ENCODE measurements at regions not wholly inside any gene's neighbourhood (a gene's known extent, or its start where the extent isn't known, plus 50 kb on each side); places are given as distances from the start of the nearest gene placed in this dataset.

DNA sequence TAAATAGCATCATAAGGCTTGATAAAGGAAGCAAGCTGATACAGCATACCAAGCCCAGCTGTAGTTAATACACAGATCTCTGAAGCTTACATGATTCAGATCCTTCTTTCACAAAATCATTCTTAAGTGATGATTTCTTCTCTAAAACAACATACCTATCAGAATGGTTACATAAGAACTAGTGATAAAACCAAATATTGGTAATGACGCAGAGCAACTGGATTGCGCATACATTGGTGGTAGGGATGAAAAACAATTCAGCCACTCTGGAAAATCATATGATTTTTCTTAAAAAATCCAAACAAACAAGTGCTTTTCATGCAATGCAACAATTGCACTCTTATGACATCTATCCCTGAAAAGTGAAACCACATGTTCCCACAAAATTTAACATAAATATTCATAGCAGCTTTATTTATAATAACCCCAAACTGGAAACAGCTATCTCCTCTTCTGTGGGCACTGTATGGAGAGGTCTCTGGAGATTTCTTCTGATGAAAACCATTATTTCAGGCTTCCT, 153.6 kb upstream of the DSEL start:
- no peak overlapping the region for H3K4me3 ChIP-seq (ENCODE audit: low read length)
- no peak for DNase-seq (ENCODE audit: low read depth, low spot score)

DNA sequence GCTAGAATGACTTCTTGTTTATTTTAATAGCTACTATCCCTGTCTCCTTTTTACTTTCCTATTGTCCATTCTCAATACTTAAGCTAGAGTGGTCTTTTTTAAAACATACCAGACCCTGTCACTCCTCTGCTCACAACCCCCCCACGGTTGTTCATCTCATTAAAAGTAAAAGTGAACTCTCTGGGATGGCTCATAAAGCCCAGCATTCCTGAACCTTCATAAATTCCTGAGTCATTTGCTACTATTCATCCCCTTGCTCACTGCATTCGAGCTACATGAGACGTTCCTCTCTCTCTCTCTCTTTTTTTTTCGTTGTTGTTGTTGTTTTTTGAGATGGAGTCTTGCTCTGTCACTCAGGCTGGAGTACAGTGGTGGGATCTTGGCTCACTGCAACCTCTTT, 148.7 kb upstream of the DSEL start:
- H3K4me3 ChIP-seq (ENCODE audit: low read length), result no peak overlapping the region
- no peak for DNase-seq (ENCODE audit: low read depth, low spot score)

DNA sequence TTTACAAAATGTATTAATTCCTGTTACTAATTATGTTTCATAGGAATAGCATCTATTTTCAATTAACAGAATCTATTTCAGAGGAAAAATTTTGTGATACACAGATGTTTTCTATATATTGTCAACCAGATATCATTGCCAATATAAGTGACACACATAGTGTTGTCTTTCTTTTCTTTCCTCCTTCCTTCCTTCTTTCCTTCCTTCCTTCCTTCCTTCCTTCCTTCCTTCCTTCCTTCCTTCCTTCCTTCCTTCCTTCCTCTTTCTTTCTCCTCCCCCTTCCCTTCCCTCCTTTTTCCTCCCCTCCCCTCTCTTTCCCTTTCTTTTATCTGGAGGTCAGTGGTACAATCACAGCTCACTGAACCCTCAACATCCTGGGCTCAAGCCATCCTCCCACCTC, 146.5 kb upstream of the DSEL start:
- no peak for DNase-seq (ENCODE audit: low read depth, low spot score)
- no peak overlapping the region for H3K4me3 ChIP-seq (ENCODE audit: low read length)

DNA sequence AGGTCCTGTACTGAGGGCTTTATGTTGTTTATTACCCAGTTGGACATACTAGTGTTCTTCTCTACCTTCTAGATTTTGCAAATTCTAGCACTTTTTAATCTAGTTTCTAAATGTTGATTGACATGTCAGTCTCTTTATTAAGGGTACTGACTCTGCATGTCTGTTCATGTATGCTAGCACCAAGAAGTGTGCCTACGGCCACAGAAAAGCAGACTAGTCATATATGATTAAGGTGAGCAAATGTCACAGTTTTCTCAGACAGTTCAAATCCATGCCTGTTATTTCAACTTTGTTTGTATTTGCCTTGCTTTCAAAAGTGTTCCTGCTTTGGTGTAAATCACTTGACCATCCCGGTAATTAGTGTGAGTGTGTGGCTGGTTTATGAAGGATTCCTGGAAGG, 145.0 kb upstream of the DSEL start:
- DNase-seq (ENCODE audit: low read depth, low spot score), result no peak
- H3K4me3 ChIP-seq (ENCODE audit: low read length), result no peak overlapping the region

DNA sequence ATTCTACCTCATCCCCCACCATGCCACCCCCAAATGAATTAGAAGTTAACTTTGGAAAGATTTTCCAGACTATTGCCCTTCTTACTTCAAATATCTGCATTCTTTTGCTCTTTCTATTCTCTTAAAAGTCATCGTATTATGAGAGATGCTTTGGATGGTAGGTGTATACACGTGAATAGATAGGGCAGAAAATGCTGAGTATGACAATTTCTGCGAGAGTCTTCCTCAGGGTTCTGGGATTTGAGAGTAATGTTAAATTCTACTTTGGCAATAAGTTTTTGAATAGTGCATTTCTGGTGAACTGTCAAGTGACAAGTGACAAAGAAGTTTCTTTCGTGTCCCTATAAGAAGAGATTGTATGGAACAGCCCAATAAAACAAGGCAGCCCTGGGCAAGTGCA, 137.6 kb upstream of the DSEL start:
- no peak for DNase-seq (ENCODE audit: low read depth, low spot score)
- no peak overlapping the region for H3K4me3 ChIP-seq (ENCODE audit: low read length)

DNA sequence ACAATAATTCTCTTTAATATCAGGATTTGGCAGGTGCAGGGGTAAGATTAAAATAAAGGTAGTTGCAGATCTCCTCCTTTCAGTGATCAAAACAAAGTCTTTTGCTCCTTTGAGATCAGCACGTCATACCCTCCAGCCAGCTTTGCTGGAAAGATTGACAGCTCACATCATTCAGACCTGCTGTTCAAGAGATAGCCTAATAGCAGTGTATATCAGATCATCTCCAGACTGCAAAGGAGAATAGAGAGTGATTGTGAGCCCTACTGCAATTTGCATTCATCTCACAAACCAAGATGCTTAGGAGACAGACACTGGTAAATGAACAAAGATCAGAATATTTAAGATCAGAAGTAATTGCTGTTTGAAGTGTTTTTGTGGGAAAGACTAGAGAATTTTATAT, 135.8 kb upstream of the DSEL start:
- no peak for DNase-seq (ENCODE audit: low read depth, low spot score)
- no peak overlapping the region for H3K4me3 ChIP-seq (ENCODE audit: low read length)

DNA sequence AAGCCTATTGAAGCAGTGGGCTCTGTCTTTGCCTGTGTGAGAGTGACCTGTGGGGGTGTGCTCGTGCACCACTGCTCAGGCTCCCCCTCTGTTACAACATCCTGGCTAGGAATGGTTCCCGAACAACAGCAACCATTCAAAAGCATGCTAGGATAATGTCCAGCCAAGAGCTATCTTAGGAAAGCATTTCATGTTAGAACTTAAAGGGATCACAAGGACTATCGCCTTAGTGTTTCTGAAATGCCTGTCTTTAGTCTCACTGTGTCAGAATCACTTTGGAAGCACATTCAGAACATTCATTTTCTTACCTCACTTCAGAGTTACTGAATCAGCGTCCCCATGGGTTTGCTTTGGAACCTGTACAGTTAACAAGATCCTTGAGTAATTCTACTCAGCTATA, 134.9 kb upstream of the DSEL start:
- H3K4me3 ChIP-seq (ENCODE audit: low read length), result no peak overlapping the region
- DNase-seq (ENCODE audit: low read depth, low spot score), result no peak

DNA sequence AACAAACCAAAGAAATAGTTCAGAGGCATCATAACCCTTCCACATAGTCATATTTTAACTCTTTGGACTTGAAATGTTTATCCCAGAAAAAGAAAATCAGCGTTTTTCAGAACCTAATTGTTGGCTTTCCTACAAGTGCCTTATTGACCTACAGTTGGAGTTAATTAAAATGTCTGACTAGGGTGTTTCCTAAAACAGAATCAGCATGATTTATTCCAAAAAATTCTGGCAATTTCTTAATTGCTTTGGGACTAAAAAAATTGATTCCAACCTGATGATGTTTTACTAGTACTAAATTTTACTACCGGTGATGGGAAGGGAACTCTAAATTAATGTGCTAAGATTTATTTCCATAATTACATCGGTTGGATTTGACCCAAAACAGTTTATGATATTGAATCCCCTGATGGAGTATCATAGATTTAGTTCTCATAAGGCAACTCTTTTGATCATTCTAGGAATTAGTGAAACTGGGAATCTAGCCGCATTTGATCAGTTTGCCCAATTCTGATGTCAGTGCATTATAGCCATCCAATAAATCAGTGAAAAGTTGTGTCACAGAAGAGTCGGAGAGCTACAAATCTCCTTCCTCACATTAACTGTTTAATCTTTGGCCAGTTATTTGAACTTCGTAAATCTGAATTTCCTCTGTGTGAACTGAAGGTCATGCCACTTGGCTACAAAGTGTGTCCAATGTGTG, 134.3 kb upstream of the DSEL start:
- H3K4me3 ChIP-seq (ENCODE audit: low read length), result no peak overlapping the region
- no peak for DNase-seq (ENCODE audit: low read depth, low spot score)

DNA sequence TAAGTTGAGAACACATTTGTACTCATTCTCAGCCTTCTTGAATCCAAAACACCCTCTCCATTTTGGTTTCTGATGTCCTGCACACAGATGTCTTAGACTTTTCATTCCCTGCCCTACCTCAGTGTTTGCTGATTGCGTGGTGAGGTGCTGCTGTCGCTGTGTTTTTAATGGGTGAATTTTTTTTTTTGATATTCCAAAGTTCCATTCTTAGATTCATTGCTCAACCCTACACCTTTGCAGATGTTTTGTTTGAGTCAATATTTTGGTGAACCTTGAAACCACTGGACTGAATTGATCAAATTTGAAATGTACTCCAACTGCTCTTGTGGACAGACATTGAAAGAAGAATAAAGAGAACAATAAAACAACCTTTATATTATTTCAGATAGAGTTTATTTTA, 130.4 kb upstream of the DSEL start:
- no peak overlapping the region for H3K4me3 ChIP-seq (ENCODE audit: low read length)
- no peak for DNase-seq (ENCODE audit: low read depth, low spot score)

DNA sequence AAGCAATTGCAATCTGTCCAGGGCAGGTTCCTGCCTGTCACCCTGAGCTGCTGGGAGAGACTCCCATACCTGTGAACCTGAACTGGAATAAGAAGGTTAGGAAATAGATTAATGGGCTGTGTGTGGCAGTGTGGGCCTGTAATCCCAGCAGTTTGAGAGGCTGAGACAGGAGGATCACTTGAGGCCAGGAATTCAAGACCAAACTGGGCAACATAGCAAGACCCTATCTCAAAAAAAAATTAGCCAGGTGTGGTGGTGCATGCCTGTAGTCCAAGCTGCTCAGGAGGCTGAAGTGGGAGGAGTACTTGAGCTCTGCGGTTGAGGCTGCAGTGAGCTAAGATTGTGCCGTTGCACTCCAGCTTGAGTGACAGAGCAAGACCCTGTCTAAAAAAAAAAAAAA, 127.7 kb upstream of the DSEL start:
- no peak for DNase-seq (ENCODE audit: low read depth, low spot score)
- H3K4me3 ChIP-seq (ENCODE audit: low read length), result no peak overlapping the region

DNA sequence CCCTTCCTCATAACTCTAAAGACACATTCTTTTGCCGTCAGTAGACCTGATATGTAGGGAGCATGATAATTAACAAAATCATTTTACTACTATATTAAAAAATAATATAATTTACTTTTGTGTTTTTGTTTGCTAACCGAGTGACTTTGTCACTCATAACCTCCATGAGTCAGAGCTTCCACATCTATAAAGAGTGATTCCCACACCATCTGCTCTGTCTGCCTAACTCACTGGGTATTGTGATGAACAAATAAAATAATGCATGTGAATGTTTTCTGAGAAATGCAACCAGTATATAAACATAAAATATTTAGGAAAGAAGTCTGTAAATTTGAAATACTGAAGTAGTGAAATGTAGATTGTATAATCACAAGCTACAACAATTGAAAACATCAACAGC, 123.4 kb upstream of the DSEL start:
- no peak for DNase-seq (ENCODE audit: low read depth, low spot score)
- H3K4me3 ChIP-seq (ENCODE audit: low read length), result no peak overlapping the region

DNA sequence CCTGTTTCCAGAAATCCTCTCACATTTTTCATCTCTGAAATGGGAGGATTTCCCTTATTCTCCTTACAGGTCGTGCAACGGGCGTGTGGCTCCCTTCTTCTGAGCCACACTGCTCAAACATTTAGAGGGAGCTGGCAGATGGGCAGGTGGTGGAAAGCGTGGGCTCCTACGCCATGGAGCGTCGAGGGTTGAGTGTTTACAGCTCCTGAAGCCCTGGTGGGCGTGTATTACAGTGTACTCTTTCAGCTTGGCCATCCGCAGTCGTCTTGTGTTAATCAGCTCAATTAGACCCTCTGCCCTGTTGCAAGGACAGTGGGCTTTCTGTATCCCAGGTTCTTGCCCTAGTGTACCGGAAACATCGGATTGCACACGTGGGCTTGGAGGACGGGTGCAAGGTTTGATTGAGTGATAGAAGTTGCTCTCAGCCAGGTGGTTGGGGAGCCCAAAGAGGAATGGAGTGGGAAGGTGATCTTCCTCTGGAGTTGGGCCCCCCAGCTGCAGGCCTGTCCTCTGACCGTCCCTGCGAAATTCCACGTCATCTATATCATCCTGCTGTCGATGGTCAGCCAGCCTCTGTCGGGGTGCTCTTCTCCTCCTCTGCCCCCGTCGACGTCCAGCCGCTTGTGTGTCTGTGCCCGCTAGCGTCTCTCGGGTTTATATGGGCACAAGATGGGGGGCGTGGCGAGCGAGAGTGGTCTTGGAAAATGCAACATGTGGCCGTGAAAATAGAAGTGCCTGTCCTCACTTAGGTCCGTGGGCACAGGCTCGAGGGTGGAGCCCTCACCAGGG, 120.3 kb upstream of the DSEL start:
- DNase-seq (ENCODE audit: low read depth, low spot score), result no peak
- no peak overlapping the region for H3K4me3 ChIP-seq (ENCODE audit: low read length)

DNA sequence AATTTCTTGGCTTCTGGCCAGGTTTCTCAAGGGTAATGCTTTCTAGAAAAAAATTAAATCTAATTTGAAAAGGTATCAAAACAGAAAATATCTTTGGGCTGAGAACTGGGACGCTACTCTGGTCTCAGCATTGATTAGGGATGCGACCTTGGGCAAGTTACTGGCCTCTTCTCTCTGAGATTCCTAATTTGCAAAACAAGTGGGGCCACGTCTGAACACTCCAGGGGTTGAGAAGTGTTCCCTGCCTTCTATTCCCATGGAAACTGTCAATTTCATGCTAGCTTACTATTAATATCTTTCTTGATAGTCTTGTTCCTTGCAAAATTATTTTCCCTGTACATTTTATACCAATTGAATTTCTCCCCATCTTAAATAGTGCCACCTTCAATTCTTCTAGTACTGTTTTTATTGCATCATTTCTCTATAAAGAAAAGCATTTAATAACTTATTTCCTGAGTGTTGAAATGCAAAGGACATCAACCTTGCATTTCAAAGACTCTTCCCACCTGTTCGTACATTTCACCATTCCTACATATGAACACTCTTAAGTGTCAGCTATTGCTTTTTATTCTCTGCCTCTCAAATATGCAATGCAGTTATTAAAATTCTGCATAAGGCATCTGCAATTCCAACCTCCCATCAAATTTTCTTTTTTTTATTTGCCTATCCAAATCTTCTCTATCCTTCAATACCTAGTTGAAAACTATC, 118.3 kb upstream of the DSEL start:
- no peak for DNase-seq (ENCODE audit: low read depth, low spot score)
- no peak overlapping the region for H3K4me3 ChIP-seq (ENCODE audit: low read length)

DNA sequence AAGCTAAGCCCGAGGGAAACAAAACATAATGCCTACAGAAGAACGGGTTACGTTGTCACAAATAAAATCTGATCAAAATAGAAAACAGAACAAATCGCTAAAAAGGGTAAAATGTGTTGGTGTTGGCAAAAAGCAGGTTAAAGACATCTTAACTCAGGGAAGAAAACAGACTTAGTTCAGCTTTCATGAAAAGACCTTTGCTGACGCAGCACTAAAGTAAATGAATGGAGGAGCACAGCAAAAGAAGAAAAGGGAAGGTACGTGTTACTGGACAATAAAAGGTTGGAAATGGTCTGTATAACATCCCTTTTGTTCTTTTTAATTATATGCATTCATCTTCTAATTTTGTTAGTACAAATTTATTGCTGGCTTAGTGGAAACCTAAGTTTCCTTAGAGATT, 117.4 kb upstream of the DSEL start:
- no peak overlapping the region for H3K4me3 ChIP-seq (ENCODE audit: low read length)
- DNase-seq (ENCODE audit: low read depth, low spot score), result no peak

DNA sequence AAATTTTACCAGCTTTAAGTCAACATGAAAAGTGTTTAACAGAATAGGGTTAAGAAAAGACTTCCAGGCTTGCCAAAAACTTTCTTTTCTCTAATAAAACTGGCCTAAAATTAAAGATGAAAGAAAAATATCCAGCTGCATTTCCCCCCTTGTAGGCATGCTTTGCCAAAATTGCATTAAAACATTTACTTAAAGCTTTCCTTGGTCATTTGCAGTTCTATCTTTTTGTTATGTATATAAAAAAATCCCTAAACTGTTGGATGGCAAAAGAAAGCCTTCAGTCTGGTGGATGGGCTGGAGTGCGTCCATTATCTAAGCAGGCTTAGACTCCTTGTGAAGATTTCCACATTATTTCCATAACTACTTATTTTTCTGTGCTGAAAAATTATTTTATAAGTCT, 105.4 kb upstream of the DSEL start:
- DNase-seq (ENCODE audit: low read depth, low spot score), result no peak
- no peak overlapping the region for H3K4me3 ChIP-seq (ENCODE audit: low read length)

DNA sequence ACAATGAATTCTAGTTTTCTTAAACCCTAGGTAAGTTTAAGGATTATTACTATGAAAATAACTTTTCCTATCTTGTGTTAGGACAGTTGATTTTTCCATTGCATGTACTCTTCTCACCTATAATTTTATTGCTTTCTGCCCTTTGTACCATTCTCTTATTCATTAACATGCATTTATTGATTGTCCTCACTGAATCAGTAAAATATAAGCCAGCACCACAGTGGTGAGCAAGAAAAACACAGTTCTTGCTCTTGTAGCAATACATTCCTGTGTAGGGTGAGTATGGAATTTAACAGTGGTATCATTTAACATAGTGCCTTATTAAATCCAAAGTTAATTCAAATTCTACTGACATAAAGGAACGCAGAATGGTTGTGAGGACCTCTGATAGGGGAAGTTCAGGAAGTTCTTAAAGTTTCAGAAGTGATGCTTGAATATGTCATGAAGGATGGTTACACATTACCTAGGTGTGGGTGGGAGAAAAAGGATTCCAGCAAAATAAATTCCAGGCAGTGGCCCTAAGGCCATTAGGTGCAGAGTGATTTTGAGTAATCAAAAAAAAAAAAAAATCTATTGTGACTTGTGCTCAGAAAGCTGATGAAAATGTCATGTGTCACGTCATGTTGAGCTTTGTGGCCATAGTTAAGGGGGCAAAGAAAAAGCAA, 104.7 kb upstream of the DSEL start:
- H3K4me3 ChIP-seq (ENCODE audit: low read length), result no peak overlapping the region
- no peak for DNase-seq (ENCODE audit: low read depth, low spot score)

DNA sequence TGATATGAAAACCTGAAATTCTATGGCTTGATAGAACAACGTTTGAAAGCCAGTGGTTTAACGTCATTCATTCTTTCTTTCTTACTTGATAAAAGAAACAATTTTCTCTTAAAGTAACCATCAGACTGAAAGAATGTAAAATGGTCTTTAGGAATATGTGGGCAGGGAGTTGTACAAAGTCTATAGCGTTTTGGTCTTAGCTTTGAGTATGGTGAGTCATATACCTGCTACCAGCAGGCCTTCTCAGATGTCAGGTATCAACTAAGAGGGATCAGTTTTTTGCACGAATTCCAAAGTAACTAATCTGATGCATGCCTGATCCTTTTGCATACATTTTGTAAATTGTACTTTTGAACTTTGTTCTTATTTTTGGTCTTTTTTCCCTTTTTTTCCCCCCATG, 101.5 kb upstream of the DSEL start:
- no peak for DNase-seq (ENCODE audit: low read depth, low spot score)
- H3K4me3 ChIP-seq (ENCODE audit: low read length), result no peak overlapping the region

DNA sequence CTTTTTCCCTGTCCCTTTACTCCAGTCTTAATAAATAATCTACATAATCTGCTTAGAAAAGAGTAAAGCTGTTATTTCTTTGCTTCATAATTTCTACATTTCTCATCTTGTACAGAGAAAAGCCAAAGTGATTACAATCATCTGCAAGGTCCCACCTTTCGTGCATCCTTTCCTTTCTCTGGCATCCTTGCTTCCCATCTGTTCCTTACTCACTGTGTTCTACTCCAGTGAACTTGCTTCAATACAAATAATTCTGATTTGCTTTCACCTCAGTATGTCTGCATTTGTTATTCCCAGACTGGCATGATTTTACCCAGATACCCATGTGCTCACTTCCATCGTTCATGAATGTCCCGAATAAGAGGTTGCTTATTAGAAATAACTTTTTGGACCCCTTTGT, 99.4 kb upstream of the DSEL start:
- no peak for DNase-seq (ENCODE audit: low read depth, low spot score)
- H3K4me3 ChIP-seq (ENCODE audit: low read length), result no peak overlapping the region

DNA sequence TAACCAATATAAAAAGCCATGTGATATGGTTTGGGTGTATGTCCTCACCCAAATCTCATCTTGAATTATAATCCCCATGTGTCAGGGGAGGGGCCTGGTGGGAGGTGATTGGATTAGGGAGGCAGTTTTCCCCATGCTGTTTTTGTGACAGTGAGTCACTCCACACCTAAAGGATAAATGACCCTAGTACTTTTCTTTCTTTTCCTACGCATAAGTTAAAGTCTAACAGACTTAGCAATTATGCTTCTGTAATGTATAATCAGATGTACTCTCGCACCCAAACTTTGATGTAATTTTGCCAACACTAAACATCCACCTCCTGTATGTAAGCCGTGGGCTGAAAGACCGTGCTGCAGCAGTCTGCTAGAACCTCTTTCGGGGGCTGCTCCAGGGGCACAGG, 97.2 kb upstream of the DSEL start:
- DNase-seq (ENCODE audit: low read depth, low spot score), result no peak
- no peak overlapping the region for H3K4me3 ChIP-seq (ENCODE audit: low read length)

DNA sequence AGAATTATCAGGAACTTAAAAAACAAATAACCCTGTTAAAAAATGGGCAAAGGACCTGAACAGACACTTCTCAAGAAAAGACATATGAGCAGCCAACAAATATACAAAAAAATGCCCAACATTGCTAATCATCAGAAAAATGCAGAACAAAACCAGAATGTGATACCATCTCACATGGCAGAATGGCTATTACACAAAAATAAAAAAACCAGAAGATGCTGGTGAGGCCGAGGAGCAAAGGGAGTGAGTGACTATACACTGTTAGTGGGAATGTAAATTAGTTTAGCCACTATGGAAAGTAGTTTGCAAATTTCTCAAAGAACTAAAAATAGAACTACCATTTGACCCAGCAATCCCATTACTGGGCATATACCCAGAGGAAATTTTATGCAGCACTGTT, 95.8 kb upstream of the DSEL start:
- no peak overlapping the region for H3K4me3 ChIP-seq (ENCODE audit: low read length)
- no peak for DNase-seq (ENCODE audit: low read depth, low spot score)
